ENCODE measurements at regions not wholly inside any gene's neighbourhood (a gene's known extent, or its start where the extent isn't known, plus 50 kb on each side); places are given as distances from the start of the nearest gene placed in this dataset.

DNA sequence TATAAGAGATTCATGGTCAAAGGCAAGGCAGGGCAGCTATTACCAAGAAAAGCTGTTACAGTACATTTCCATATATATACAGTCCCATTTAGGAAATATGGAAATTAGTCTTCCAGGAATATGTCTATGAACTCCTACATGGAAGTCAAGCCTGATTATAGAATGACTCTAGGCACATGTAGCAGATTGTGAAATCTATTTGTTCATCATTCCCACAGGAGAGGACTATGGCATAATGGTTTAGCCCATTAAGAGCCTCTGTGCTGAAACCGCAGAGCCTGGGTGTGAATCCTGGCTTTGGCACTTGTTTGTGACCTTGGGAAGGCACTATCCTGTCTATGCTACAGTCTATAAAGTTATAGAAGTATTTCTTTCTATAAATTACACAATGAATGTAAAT lies 764.8 kb downstream of the RAPGEF2 start:
- TF ChIP-seq, protein P1, sequence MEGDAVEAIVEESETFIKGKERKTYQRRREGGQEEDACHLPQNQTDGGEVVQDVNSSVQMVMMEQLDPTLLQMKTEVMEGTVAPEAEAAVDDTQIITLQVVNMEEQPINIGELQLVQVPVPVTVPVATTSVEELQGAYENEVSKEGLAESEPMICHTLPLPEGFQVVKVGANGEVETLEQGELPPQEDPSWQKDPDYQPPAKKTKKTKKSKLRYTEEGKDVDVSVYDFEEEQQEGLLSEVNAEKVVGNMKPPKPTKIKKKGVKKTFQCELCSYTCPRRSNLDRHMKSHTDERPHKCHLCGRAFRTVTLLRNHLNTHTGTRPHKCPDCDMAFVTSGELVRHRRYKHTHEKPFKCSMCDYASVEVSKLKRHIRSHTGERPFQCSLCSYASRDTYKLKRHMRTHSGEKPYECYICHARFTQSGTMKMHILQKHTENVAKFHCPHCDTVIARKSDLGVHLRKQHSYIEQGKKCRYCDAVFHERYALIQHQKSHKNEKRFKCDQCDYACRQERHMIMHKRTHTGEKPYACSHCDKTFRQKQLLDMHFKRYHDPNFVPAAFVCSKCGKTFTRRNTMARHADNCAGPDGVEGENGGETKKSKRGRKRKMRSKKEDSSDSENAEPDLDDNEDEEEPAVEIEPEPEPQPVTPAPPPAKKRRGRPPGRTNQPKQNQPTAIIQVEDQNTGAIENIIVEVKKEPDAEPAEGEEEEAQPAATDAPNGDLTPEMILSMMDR (IDR thresholded peaks at IDR 0.05): no peak

GRCh38 chr4:159871141-159871540 lies 768.3 kb downstream of the RAPGEF2 start:
- TF ChIP-seq, protein P1 (IDR thresholded peaks at IDR 0.05): no peak

DNA sequence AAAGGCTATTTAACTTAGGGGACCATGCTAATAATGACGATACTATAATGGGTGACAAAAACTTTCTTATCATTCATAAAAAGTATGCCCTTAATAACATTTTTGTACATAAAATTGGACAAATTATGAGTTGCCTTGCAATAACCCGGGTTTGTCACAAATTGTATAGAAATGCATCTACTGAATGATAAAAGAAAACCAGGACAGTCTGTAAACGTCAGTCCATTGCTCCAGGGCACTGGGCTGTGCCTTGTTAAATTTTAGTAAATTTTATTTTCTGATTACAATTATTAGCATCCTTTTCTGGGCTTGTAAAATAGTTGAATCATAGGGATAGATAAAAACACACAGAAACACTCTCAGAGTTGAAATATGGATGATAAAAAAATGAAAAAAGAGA lies 778.3 kb downstream of the RAPGEF2 start:
- TF ChIP-seq, protein P1 (IDR thresholded peaks at IDR 0.05): no peak

DNA sequence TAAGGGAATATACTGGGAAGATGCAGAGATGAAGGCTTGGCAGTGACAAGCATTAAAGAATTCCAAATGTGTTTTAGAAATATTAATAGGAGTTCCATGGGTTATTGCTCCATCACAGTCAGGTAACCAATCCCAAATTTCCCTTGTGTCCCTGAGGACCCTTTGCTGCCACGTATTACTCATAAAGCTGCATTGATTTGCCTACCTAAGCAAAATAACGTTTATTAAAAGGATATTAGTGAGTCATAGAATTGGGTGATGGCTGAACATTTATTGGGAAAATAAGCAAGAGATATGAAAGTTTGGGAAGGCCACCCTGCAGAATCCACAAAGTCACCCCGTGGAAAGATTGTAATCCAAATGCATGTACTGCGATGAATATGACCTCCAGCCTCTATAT lies 782.1 kb downstream of the RAPGEF2 start:
- TF ChIP-seq, protein P1 (IDR thresholded peaks at IDR 0.05): no peak

DNA sequence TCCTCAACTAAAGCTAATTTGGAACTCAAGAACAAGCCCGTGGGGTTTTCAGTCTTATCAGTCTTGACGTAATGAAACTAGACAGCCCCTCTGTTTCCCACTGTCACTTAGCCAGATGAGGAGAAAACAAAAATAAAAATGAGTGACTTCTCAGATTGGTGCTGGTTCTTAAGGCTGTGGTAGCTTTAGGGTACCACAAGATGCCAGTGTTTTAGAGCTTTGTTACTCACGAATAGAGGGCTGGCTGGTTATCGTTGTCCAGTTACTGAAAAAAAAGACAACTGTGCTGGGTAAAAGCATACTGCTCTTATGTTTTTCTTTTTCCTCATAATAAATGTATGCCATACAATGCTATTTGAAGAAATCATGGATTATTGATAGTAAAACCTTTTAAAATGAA lies 796.7 kb downstream of the RAPGEF2 start:
- TF ChIP-seq, protein P1 (IDR thresholded peaks at IDR 0.05): no peak

DNA sequence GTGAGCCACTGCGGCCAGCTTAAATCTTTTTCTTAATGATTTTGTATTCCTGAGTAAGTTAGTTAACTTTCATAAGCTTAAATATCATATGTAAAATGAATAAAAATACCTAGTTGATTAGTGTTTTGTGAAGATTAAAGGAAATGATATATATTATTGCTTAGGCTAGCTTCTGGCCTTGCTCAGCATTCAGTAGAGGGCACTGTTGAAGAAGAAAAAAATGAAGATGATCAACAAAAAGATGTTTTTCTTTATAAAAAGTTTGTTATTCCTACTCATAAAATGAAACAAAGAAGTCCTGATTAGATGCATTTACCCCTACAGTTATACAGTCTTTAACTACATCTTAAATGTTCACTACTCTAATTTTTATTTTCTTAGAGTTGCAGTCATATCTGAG lies 797.7 kb downstream of the RAPGEF2 start:
- TF ChIP-seq, protein P1 (IDR thresholded peaks at IDR 0.05): peak; percentile 54

GRCh38 chr4:159902648-159903047 lies 799.8 kb downstream of the RAPGEF2 start:
- TF ChIP-seq, protein P1 (IDR thresholded peaks at IDR 0.05): no peak

- TF ChIP-seq, protein P1 (IDR thresholded peaks at IDR 0.05): no peak
Measured at GRCh38 chr4:159904906-159905305, 802.0 kb downstream of the RAPGEF2 start.
